Thymus (tissue), 11 donors: ENCODE measurements at regions not wholly inside any gene's neighbourhood (a gene's known extent, or its start where the extent isn't known, plus 50 kb on each side); places are given as distances from the start of the nearest gene placed in this dataset.

ENCODE experiments used
- DNase-seq, 9 donors: peaks; one replicate each; pipeline ENCODE4 v3.0.0-alpha.2; 2013; ENCODE audit warnings: low spot score in 9 of 9, low read depth in 6 of 9, missing footprints in 1 of 9
- H3K27ac ChIP-seq, 2 donors: one replicate each; pipeline ENCODE4 v1.5.1; 2013; ENCODE audit warnings: control low read depth in 1 of 2, low read depth in 1 of 2, low read length in 1 of 2, mild to moderate bottlenecking in 1 of 2, moderate library complexity in 1 of 2
- H3K27me3 ChIP-seq, 2 donors: one replicate each; pipeline ENCODE4 v1.5.1; 2013; ENCODE audit warnings: low read length in 1 of 2; ENCODE audit not compliant: control insufficient read depth in 2 of 2, insufficient read depth in 1 of 2
- H3K36me3 ChIP-seq, 2 donors: one replicate each; pipeline ENCODE4 v1.5.1; 2013; ENCODE audit warnings: low read length in 1 of 2, mild to moderate bottlenecking in 1 of 2, moderate library complexity in 1 of 2; ENCODE audit not compliant: control insufficient read depth in 2 of 2, insufficient read depth in 2 of 2
- H3K4me1 ChIP-seq, 2 donors: one replicate each; pipeline ENCODE4 v1.5.1; 2013; ENCODE audit warnings: low read length in 2 of 2; ENCODE audit not compliant: control insufficient read depth in 2 of 2, insufficient read depth in 2 of 2
- H3K4me3 ChIP-seq, 2 donors: one replicate each; pipeline ENCODE4 v1.5.1; 2013; ENCODE audit warnings: low read length in 2 of 2, control low read depth in 1 of 2, mild to moderate bottlenecking in 1 of 2
- H3K9me3 ChIP-seq, 2 donors: one replicate each; pipeline ENCODE4 v1.5.1; 2013; ENCODE audit warnings: low read length in 1 of 2, mild to moderate bottlenecking in 1 of 2; ENCODE audit not compliant: control insufficient read depth in 2 of 2, insufficient read depth in 1 of 2
- WGBS: extraction: QIAGEN DNeasy Blood & Tissue Kit; methylation state at CpG from one replicate; pipeline ENCODE4 v1.1.7; 2013; 5-methylcytosine and 5-hydroxymethylcytosine counted together
- donor health status: healthy.

- Histone ChIP-seq H3K4me3 (no peak overlapping the region), H3K27me3 (no peaks in the 10 kb centered on the region), H3K27ac (no peak overlapping the region), H3K9me3 (peaks cover 0 to 5% of the 10 kb centered on the region in 2 donors), H3K4me1 (peaks cover 0 to 13% of the 10 kb centered on the region in 2 donors), H3K36me3 (no peaks in the 10 kb centered on the region)
- no peak for DNase-seq
- WGBS: 94% methylated on average over 17 of the region's 17 CpGs
Measured at GRCh38 chr9:16202914-16203728, 650.3 kb downstream of the CCDC171 start.

- H3K27me3 ChIP-seq: no peaks in the 10 kb centered on the region
- H3K36me3 ChIP-seq: no peaks in the 10 kb centered on the region
- H3K4me3 ChIP-seq: no peak overlapping the region
- H3K27ac ChIP-seq: no peak overlapping the region
- 96% methylated on average over 14 of the region's 14 CpGs for WGBS
- peaks cover 0 to 13% of the 10 kb centered on the region in 2 donors for H3K4me1 ChIP-seq
- H3K9me3 ChIP-seq: peaks cover 0 to 5% of the 10 kb centered on the region in 2 donors
- no peak for DNase-seq
Measured at GRCh38 chr9:16203729-16204573, 651.1 kb downstream of the CCDC171 start.

- Histone ChIP-seq H3K4me3 (no peak overlapping the region), H3K27ac (no peak overlapping the region), H3K4me1 (peaks cover 0 to 13% of the 10 kb centered on the region in 2 donors), H3K36me3 (no peaks in the 10 kb centered on the region), H3K27me3 (no peaks in the 10 kb centered on the region), H3K9me3 (peaks cover 0 to 5% of the 10 kb centered on the region in 2 donors)
- WGBS: 99% methylated on average over 2 of the region's 2 CpGs
- no peak for DNase-seq
Measured at GRCh38 chr9:16205455-16205854, 652.6 kb downstream of the CCDC171 start.

GRCh38 chr9:16206518-16206917, 653.7 kb downstream of the CCDC171 start:
- Histone ChIP-seq H3K36me3 (no peaks in the 10 kb centered on the region), H3K27ac (peak overlapping the region in 1 of 2 donors; percentile 70), H3K4me1 (peaks cover 0 to 13% of the 10 kb centered on the region in 2 donors), H3K27me3 (no peaks in the 10 kb centered on the region), H3K4me3 (no peak overlapping the region), H3K9me3 (peaks cover 0 to 5% of the 10 kb centered on the region in 2 donors)
- DNase-seq: no peak
- 72% methylated on average over 3 of the region's 3 CpGs for WGBS

GRCh38 chr9:16207161-16207560, 654.3 kb downstream of the CCDC171 start:
- H3K36me3 ChIP-seq: no peaks in the 10 kb centered on the region
- H3K27ac ChIP-seq: peak overlapping the region in 1 of 2 donors; percentile 70
- no peaks in the 10 kb centered on the region for H3K27me3 ChIP-seq
- peaks cover 0 to 5% of the 10 kb centered on the region in 2 donors for H3K9me3 ChIP-seq
- H3K4me1 ChIP-seq: peaks cover 0 to 13% of the 10 kb centered on the region in 2 donors
- DNase-seq: peak; percentile 30 to 82 (median 49)
- H3K4me3 ChIP-seq: no peak overlapping the region
- whole genome bisulfite sequencing: under 1% methylated on average over 9 of the region's 9 CpGs

- Histone ChIP-seq H3K27me3 (no peaks in the 10 kb centered on the region), H3K4me1 (peaks cover 0 to 16% of the 10 kb centered on the region in 2 donors), H3K36me3 (no peaks in the 10 kb centered on the region), H3K9me3 (peaks cover 0 to 9% of the 10 kb centered on the region in 2 donors), H3K4me3 (no peak overlapping the region), H3K27ac (no peak overlapping the region)
- 90% methylated on average over 1 of the region's 1 CpG for WGBS
- no peak for DNase-seq
Measured at GRCh38 chr9:16210440-16210839, 657.6 kb downstream of the CCDC171 start.

- Histone ChIP-seq H3K4me1 (peaks cover 0 to 11% of the 10 kb centered on the region in 2 donors), H3K4me3 (no peak overlapping the region), H3K36me3 (no peaks in the 10 kb centered on the region), H3K27me3 (no peaks in the 10 kb centered on the region), H3K9me3 (peaks cover 0 to 4% of the 10 kb centered on the region in 2 donors), H3K27ac (no peak overlapping the region)
- WGBS: 94% methylated on average over 3 of the region's 3 CpGs
- DNase-seq: no peak
Measured at GRCh38 chr9:16211946-16212345, 658.5 kb downstream of the BNC2 start.

GRCh38 chr9:16213781-16214515, 656.5 kb downstream of the BNC2 start:
- peak in 1 of 9 donors; percentile 28 for DNase-seq
- H3K27ac ChIP-seq: peak overlapping the region in 1 of 2 donors; percentile 36
- WGBS: 92% methylated on average over 6 of the region's 6 CpGs
- H3K27me3 ChIP-seq: no peaks in the 10 kb centered on the region
- H3K9me3 ChIP-seq: peaks cover 0 to 4% of the 10 kb centered on the region in 2 donors
- H3K36me3 ChIP-seq: no peaks in the 10 kb centered on the region
- peaks cover 0 to 4% of the 10 kb centered on the region in 2 donors for H3K4me1 ChIP-seq
- H3K4me3 ChIP-seq: no peak overlapping the region
